Left ventricle myocardium inferior (tissue), 1 donor: ENCODE measurements at regions not wholly inside any gene's neighbourhood (a gene's known extent, or its start where the extent isn't known, plus 50 kb on each side); places are given as distances from the start of the nearest gene placed in this dataset.

Experiments
- DNase-seq: peaks from one replicate; pipeline ENCODE4 v3.0.0-alpha.2; 2020
- H3K27ac ChIP-seq: fragments of 200-600 bp; replicated peaks from 2 replicates; pipeline ENCODE4 v1.8.0; 2021
- H3K27me3 ChIP-seq: fragments of 200-600 bp; 2 replicates; pipeline ENCODE4 v1.8.0; 2021; ENCODE audit warnings: low read depth
- H3K36me3 ChIP-seq: fragments of 200-600 bp; 2 replicates; pipeline ENCODE4 v1.8.0; 2021
- H3K4me1 ChIP-seq: fragments of 200-600 bp; 2 replicates; pipeline ENCODE4 v1.8.0; 2021
- H3K4me3 ChIP-seq: fragments of 200-600 bp; 2 replicates; pipeline ENCODE4 v1.8.0; 2021; ENCODE audit warnings: mild to moderate bottlenecking, moderate library complexity
- H3K9me3 ChIP-seq: fragments of 200-600 bp; replicated peaks from 2 replicates; pipeline ENCODE4 v1.8.0; 2021
- intact Hi-C: fragments of 100-400 bp; cut with micrococcal nuclease; formaldehyde crosslinking; loops from one replicate; pipeline ENCODE4 v1.11.0; 2022
- TF ChIP-seq, protein P1 (sequence below): fragments of 200-600 bp; IDR thresholded peaks from 2 replicates; pipeline ENCODE4 v1.8.0; 2021; ENCODE audit warnings: antibody characterized with exemption, mild to moderate bottlenecking, borderline replicate concordance
- donor health status: DM: no; HTN: yes; CAD: no; lungs with severe emphysema.

DNA sequence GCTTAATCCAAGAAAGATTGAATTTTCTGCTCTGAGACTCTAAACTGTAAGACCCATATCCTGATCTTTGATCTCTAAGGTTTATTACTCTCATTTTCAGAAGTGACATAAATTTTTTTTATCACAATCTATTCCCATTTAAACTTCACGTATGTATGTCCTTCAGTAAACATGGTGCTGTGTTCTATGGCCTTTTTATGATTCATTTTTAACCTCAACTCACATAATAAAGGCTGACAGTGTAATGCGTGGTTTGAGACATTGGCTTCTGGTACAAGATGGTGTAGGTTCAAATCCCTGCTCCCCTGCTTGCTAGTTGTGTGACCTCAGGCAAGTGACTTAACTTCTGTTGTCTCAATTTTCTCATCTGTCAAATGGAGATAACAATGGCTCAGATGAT is 306.0 kb upstream of the AADAT start:
- Histone ChIP-seq H3K27ac (no peak overlapping the region), H3K27me3 (no peaks in the 10 kb centered on the region), H3K36me3 (no peaks in the 10 kb centered on the region), H3K9me3 (no peaks in the 10 kb centered on the region), H3K4me1 (no peaks in the 10 kb centered on the region), H3K4me3 (no peak overlapping the region)
- DNase-seq = no peak
- intact Hi-C loops = no loop called here
- TF ChIP-seq, protein P1, sequence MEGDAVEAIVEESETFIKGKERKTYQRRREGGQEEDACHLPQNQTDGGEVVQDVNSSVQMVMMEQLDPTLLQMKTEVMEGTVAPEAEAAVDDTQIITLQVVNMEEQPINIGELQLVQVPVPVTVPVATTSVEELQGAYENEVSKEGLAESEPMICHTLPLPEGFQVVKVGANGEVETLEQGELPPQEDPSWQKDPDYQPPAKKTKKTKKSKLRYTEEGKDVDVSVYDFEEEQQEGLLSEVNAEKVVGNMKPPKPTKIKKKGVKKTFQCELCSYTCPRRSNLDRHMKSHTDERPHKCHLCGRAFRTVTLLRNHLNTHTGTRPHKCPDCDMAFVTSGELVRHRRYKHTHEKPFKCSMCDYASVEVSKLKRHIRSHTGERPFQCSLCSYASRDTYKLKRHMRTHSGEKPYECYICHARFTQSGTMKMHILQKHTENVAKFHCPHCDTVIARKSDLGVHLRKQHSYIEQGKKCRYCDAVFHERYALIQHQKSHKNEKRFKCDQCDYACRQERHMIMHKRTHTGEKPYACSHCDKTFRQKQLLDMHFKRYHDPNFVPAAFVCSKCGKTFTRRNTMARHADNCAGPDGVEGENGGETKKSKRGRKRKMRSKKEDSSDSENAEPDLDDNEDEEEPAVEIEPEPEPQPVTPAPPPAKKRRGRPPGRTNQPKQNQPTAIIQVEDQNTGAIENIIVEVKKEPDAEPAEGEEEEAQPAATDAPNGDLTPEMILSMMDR = no peak

DNA sequence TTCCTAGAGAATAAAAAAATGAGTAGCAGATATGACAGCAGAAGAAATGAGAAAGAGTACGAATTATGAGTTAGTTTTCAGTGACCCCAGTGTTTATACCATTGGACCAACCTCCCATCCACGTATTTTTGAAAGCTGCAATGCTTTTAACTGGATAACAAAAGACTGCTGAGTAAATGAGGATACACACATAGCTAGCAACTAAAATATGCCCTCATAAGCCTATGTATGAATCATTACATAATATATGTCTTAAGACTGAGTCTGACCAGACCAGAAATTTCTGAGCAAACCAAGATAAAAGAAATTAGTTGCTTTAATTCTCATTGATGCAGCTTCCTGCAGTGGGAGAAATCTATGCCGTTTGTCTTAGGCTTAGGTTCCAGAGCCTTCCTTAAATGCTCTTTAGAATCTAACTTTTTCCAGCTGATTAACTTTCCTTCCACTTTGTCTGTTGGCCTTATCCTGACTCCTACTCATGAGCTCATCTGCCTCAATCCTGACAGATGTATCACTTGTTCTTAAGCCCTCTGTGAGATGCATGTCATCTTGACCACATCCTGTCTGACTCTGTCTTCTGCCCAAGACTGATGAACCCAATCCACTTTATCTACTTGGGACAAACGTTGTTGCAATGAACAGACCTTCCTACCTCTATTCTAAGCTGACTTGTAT is 301.4 kb upstream of the AADAT start:
- Histone ChIP-seq H3K36me3 (no peaks in the 10 kb centered on the region), H3K4me1 (no peaks in the 10 kb centered on the region), H3K4me3 (no peak overlapping the region), H3K27me3 (no peaks in the 10 kb centered on the region), H3K9me3 (no peaks in the 10 kb centered on the region), H3K27ac (no peak overlapping the region)
- intact Hi-C loops = no loop called here
- TF ChIP-seq, protein P1 = no peak
- DNase-seq = no peak

DNA sequence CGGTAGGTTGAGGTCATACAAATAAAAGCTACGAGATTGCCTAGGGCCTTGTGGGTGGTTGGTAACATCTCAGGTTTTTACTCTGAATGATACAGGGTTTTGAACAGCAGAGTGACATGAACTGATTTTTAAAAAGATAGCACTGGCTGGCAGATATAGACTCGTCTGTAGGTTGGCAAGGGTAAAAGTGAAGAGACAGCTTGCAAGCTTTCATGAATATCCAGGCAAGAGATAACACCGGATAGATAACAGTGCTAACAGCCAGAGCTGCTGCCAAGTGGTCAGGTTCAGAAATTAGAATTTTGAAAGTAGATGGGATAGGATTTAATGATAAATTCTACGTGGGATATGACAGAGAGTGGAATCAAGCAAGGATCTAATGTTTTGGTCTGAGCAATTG is 299.7 kb upstream of the AADAT start:
- intact Hi-C loops = no loop called here
- Histone ChIP-seq H3K4me3 (no peak overlapping the region), H3K9me3 (peaks cover 15% of the 10 kb centered on the region), H3K27ac (no peak overlapping the region), H3K36me3 (no peaks in the 10 kb centered on the region), H3K4me1 (no peaks in the 10 kb centered on the region), H3K27me3 (no peaks in the 10 kb centered on the region)
- TF ChIP-seq, protein P1 = no peak
- no peak for DNase-seq

DNA sequence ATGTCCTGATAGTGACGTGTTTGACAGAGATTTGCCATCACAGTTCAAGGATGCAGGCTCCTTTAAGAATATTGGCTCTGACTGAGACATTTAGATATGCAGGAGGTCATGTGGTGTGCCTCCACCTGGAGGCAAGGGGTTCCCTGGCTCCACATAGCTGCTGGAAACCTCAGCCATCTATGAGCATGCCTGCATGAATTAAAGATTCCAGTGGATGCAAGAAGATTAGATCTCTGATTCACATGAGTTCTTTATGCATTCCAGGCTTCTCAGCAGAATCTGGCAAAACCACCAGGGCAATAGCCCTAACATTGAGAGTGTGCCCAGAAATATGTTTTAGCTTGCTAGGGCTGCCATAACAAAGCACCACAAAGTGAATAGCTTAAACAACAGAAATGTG is 298.5 kb upstream of the AADAT start:
- intact Hi-C loops = no loop called here
- no peak overlapping the region for H3K27ac ChIP-seq
- no peaks in the 10 kb centered on the region for H3K27me3 ChIP-seq
- H3K4me1 ChIP-seq = no peaks in the 10 kb centered on the region
- peaks cover 25% of the 10 kb centered on the region for H3K9me3 ChIP-seq
- H3K4me3 ChIP-seq = no peak overlapping the region
- no peaks in the 10 kb centered on the region for H3K36me3 ChIP-seq
- DNase-seq = no peak
- TF ChIP-seq, protein P1 = no peak

DNA sequence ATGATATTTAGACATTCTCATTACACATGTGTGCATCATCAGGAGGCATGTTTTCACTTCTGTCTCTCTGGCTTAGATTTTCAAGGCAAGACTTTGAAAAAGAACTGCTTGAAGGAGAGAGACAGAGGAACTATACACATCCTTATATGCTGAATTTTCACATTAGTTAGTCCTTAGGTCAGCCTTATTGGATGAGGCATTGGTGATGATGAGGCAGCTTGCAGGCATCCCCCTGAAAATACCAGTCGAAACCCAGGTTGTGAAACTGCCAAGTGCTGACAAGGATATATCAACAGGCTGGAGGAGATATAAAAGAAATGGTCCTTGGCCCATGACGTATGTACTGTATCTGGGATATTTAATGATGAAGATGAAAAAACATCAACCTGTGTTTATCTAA is 297.2 kb upstream of the AADAT start:
- Histone ChIP-seq H3K27ac (no peak overlapping the region), H3K27me3 (no peaks in the 10 kb centered on the region), H3K36me3 (no peaks in the 10 kb centered on the region), H3K9me3 (peaks cover 27% of the 10 kb centered on the region), H3K4me1 (no peaks in the 10 kb centered on the region), H3K4me3 (no peak overlapping the region)
- TF ChIP-seq, protein P1 = no peak
- DNase-seq = no peak
- intact Hi-C loops = no loop called here

DNA sequence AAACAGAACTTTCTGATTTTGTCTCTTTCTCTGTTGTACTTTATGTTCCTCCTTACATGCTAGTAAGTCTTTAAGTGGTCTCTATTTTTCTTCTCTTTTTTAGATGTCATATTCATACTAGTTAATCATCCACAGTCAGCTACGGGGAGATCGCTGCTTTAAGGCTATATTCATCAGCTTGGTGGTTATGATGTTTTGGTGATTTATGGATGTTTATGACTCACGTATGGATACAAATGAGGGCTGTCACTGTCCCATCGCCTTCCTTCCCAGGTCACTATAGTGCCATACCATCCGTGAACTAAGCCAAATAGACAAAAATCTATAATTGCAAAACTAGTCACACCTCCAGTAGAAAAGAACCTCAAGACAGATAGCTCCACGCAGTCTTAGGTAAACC is 296.8 kb upstream of the AADAT start:
- intact Hi-C loops = no loop called here

More for the DNA sequence above, 296.8 kb upstream of the AADAT start:
- H3K36me3 ChIP-seq = no peaks in the 10 kb centered on the region
- DNase-seq = no peak
- peaks cover 31% of the 10 kb centered on the region for H3K9me3 ChIP-seq
- TF ChIP-seq, protein P1 = no peak
- no peaks in the 10 kb centered on the region for H3K4me1 ChIP-seq
- no peaks in the 10 kb centered on the region for H3K27me3 ChIP-seq
- no peak overlapping the region for H3K4me3 ChIP-seq
- no peak overlapping the region for H3K27ac ChIP-seq
